HG02970 (cell line): ENCODE measurements at regions not wholly inside any gene's neighbourhood (a gene's known extent, or its start where the extent isn't known, plus 50 kb on each side); places are given as distances from the start of the nearest gene placed in this dataset.

Experiments used
- ATAC-seq: cut with Tn5 transposase; IDR thresholded peaks from one replicate; pipeline ENCODE4 v1.9.1; 2021; ENCODE audit warnings: mild to moderate bottlenecking, moderate library complexity, moderate number of reproducible peaks; ENCODE audit not compliant: unreplicated experiment, low FRiP score

GRCh38 chr9:90948156-90948555 lies 146.5 kb downstream of the SYK start:
- no peak for ATAC-seq

GRCh38 chr9:90950600-90950999 lies 149.0 kb downstream of the SYK start:
- no peak for ATAC-seq

GRCh38 chr9:90953200-90953599 lies 151.6 kb downstream of the SYK start:
- ATAC-seq = no peak

GRCh38 chr9:90953805-90954204 lies 152.2 kb downstream of the SYK start:
- no peak for ATAC-seq

GRCh38 chr9:90956026-90956810 lies 154.6 kb downstream of the SYK start:
- ATAC-seq = no peak

GRCh38 chr9:90958328-90958727 lies 156.7 kb downstream of the SYK start:
- ATAC-seq = no peak

- no peak for ATAC-seq
These were observed 159.3 kb downstream of the SYK start for GRCh38 chr9:90960941-90961340.

- ATAC-seq = no peak
These were observed 159.8 kb downstream of the SYK start for GRCh38 chr9:90961375-90961774.

GRCh38 chr9:90964101-90965020 lies 162.7 kb downstream of the SYK start:
- ATAC-seq = no peak

GRCh38 chr9:90965226-90966030 lies 163.8 kb downstream of the SYK start:
- ATAC-seq = no peak

GRCh38 chr9:90966031-90966290 lies 164.3 kb downstream of the SYK start:
- no peak for ATAC-seq

GRCh38 chr9:90966480-90967144 lies 165.0 kb downstream of the SYK start:
- no peak for ATAC-seq

- no peak for ATAC-seq
These were observed 165.5 kb downstream of the SYK start for GRCh38 chr9:90967145-90967538.

- no peak for ATAC-seq
These were observed 167.5 kb downstream of the SYK start for GRCh38 chr9:90969021-90969675.

- no peak for ATAC-seq
These were observed 169.0 kb downstream of the SYK start for GRCh38 chr9:90970608-90971007.

GRCh38 chr9:90972057-90972456 lies 170.4 kb downstream of the SYK start:
- ATAC-seq = no peak

GRCh38 chr9:90974016-90974415 lies 172.4 kb downstream of the SYK start:
- no peak for ATAC-seq

GRCh38 chr9:90974643-90975245 lies 173.1 kb downstream of the SYK start:
- no peak for ATAC-seq

- no peak for ATAC-seq
These were observed 174.3 kb downstream of the SYK start for GRCh38 chr9:90975781-90976538.
